ENCODE measurements at regions not wholly inside any gene's neighbourhood (a gene's known extent, or its start where the extent isn't known, plus 50 kb on each side); places are given as distances from the start of the nearest gene placed in this dataset.
A peak's percentile ranks its signal among the peaks of the same experiment; 100 is the strongest.

DNA sequence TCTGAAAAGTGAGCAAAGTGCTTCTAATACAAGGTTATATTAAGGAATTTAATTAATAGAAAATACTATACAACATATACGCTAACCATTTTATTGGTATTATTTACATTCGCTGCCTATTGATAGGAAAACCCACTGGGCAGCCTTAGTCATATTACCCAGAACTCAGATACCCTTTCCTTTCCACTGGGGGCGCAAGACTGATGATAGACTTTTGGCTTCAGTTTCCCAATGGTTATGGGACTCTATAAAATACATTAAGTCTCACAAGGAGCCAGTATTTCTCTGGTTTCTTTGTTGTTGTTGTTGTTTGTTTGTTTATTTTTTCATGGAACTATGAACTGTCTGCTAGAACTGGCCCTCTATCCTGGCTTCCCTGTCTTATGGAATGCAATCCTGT lies 471.1 kb upstream of the KIRREL3 start:
- ChIA-PET CTCF (ENCODE audit: unreplicated experiment) (no interaction called here), POLR2A (interaction anchor here (1.3 kb wide), 1 partner anchor 13 kb away, joined by 5 read pairs; no protein-coding TSS in a partner anchor)
- Histone ChIP-seq H4K20me1 (ENCODE audit: insufficient read depth, low read length) (no peaks in the 10 kb centered on the region), H3K4me3 (ENCODE audit: low read depth, low read length, poor library complexity, severe bottlenecking) (no peak overlapping the region), H3K36me3 (ENCODE audit: insufficient read depth, low read length) (no peaks in the 10 kb centered on the region), H3K4me2 (ENCODE audit: low read length) (no peak overlapping the region), H3K4me1 (ENCODE audit: insufficient read depth, low read length, poor library complexity, severe bottlenecking) (no peaks in the 10 kb centered on the region), H3K27ac (ENCODE audit: low read depth, low read length, poor library complexity, severe bottlenecking) (no peak overlapping the region), H2AFZ (ENCODE audit: low read length) (no peak overlapping the region), H3K9me2 (ENCODE audit: insufficient read depth, low read length) (no peaks in the 10 kb centered on the region), H3K9me3 (ENCODE audit: low read length) (no peaks in the 10 kb centered on the region), H3K79me2 (ENCODE audit: insufficient read depth, low read depth, low read length) (no peaks in the 10 kb centered on the region)
- TF ChIP-seq, protein P1, sequence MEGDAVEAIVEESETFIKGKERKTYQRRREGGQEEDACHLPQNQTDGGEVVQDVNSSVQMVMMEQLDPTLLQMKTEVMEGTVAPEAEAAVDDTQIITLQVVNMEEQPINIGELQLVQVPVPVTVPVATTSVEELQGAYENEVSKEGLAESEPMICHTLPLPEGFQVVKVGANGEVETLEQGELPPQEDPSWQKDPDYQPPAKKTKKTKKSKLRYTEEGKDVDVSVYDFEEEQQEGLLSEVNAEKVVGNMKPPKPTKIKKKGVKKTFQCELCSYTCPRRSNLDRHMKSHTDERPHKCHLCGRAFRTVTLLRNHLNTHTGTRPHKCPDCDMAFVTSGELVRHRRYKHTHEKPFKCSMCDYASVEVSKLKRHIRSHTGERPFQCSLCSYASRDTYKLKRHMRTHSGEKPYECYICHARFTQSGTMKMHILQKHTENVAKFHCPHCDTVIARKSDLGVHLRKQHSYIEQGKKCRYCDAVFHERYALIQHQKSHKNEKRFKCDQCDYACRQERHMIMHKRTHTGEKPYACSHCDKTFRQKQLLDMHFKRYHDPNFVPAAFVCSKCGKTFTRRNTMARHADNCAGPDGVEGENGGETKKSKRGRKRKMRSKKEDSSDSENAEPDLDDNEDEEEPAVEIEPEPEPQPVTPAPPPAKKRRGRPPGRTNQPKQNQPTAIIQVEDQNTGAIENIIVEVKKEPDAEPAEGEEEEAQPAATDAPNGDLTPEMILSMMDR (conservative IDR thresholded peaks at IDR 0.05; ENCODE audit: low read length) = peak; percentile 73
- no peak for TF ChIP-seq EZH2phosphoT487 (IDR thresholded peaks at IDR 0.05; ENCODE audit: borderline replicate concordance, low read depth, low read length)
- DNase-seq (ENCODE audit: low spot score) = no peak
- intact Hi-C loops (cut with micrococcal nuclease; ENCODE audit: unreplicated experiment) = no loop called here
- BruUV-seq (replicated peaks) = no TSS peak

DNA sequence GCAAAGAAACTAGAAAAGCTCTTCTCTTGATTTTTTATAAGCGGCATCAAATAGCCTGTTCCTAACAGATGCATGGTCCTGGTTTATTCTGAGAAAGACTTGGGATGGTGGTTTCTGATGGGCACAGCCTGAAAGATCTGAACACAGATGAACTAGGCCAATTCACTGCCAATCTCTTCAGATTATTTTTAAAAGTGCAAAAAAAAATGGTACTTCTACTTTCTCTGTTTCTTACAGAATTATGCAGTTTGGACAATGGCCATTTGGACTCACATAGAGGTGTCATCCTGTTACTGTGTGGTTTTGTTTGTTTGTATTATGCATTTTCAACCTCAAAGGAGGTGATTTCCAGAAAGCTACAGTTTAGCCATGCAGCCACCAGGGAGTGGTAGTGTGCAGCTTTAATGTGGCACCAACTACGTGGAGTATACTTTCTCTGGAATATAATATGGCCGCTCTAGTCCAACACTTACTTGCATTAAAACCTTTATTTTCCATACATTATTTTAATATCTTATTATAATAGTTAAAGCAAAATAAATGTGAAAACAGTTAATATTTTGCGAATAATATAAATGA lies 469.8 kb upstream of the KIRREL3 start:
- intact Hi-C loops (cut with micrococcal nuclease; ENCODE audit: unreplicated experiment) = no loop called here
- ChIA-PET POLR2A (interaction anchor here (1.0 kb wide), 1 partner anchor 17 kb away, joined by 3 read pairs; no protein-coding TSS in a partner anchor), CTCF (ENCODE audit: unreplicated experiment) (no interaction called here)
- Histone ChIP-seq H3K9me3 (ENCODE audit: low read length) (no peaks in the 10 kb centered on the region), H2AFZ (ENCODE audit: low read length) (no peak overlapping the region), H3K9me2 (ENCODE audit: insufficient read depth, low read length) (no peaks in the 10 kb centered on the region), H3K4me1 (ENCODE audit: insufficient read depth, low read length, poor library complexity, severe bottlenecking) (no peaks in the 10 kb centered on the region), H3K79me2 (ENCODE audit: insufficient read depth, low read depth, low read length) (no peaks in the 10 kb centered on the region), H3K4me3 (ENCODE audit: low read depth, low read length, poor library complexity, severe bottlenecking) (no peak overlapping the region), H3K36me3 (ENCODE audit: insufficient read depth, low read length) (no peaks in the 10 kb centered on the region), H4K20me1 (ENCODE audit: insufficient read depth, low read length) (no peaks in the 10 kb centered on the region), H3K27ac (ENCODE audit: low read depth, low read length, poor library complexity, severe bottlenecking) (no peak overlapping the region), H3K4me2 (ENCODE audit: low read length) (no peak overlapping the region)
- DNase-seq (ENCODE audit: low spot score) = peak; percentile 2
- no TSS peak for BruUV-seq (replicated peaks)
- TF ChIP-seq, protein P1 (conservative IDR thresholded peaks at IDR 0.05; ENCODE audit: low read length) = peak; percentile 69
- TF ChIP-seq EZH2phosphoT487 (IDR thresholded peaks at IDR 0.05; ENCODE audit: borderline replicate concordance, low read depth, low read length) = no peak

DNA sequence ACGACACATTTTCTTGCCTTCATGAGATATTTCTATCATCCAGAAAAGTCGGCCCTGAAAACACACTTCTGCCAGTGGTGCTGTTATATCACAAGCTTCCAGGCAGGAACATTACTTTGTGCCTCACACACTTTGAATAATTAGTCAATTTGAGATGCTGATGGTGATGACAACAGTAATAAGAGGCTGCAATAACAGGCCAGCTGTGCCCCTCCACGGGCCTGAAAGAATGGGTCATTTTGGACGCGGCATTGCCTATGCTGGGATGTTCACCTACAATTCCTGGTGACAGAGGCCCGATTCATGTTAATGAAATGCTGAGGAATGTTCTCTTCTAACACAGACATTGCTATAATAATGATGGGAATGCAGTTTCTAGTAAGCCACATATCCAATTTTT lies 463.8 kb upstream of the KIRREL3 start:
- no peak for DNase-seq (ENCODE audit: low spot score)
- Histone ChIP-seq H3K4me1 (ENCODE audit: insufficient read depth, low read length, poor library complexity, severe bottlenecking) (no peaks in the 10 kb centered on the region), H3K9me3 (ENCODE audit: low read length) (no peaks in the 10 kb centered on the region), H4K20me1 (ENCODE audit: insufficient read depth, low read length) (no peaks in the 10 kb centered on the region), H3K36me3 (ENCODE audit: insufficient read depth, low read length) (no peaks in the 10 kb centered on the region), H3K27ac (ENCODE audit: low read depth, low read length, poor library complexity, severe bottlenecking) (no peak overlapping the region), H3K4me2 (ENCODE audit: low read length) (no peak overlapping the region), H2AFZ (ENCODE audit: low read length) (no peak overlapping the region), H3K9me2 (ENCODE audit: insufficient read depth, low read length) (no peaks in the 10 kb centered on the region), H3K79me2 (ENCODE audit: insufficient read depth, low read depth, low read length) (no peaks in the 10 kb centered on the region), H3K4me3 (ENCODE audit: low read depth, low read length, poor library complexity, severe bottlenecking) (no peak overlapping the region)
- BruUV-seq (replicated peaks) = no TSS peak
- POLR2A ChIA-PET = interaction anchor here (0.5 kb wide), 1 partner anchor 427 kb away, joined by 3 read pairs; no protein-coding TSS in a partner anchor
- intact Hi-C loops (cut with micrococcal nuclease; ENCODE audit: unreplicated experiment) = no loop called here
- TF ChIP-seq, protein P1 (conservative IDR thresholded peaks at IDR 0.05; ENCODE audit: low read length) = no peak
- TF ChIP-seq EZH2phosphoT487 (IDR thresholded peaks at IDR 0.05; ENCODE audit: borderline replicate concordance, low read depth, low read length) = no peak
- CTCF ChIA-PET (ENCODE audit: unreplicated experiment) = interaction anchor here (1.0 kb wide), 1 partner anchor 33 kb away, joined by 3 read pairs; no protein-coding TSS in a partner anchor
